ENCODE measurements at regions not wholly inside any gene's neighbourhood (a gene's known extent, or its start where the extent isn't known, plus 50 kb on each side); places are given as distances from the start of the nearest gene placed in this dataset.

- TF ChIP-seq CTCF (IDR thresholded peaks at IDR 0.05) = no peak
- no peak for TF ChIP-seq POLR2A (IDR thresholded peaks at IDR 0.05)
- TF ChIP-seq POLR2AphosphoS5 (IDR thresholded peaks at IDR 0.05) = no peak
Measured at GRCh38 chr2:226030369-226030768, 630.9 kb downstream of the NYAP2 start.
